K562 (cell line): ENCODE measurements at regions not wholly inside any gene's neighbourhood (a gene's known extent, or its start where the extent isn't known, plus 50 kb on each side); places are given as distances from the start of the nearest gene placed in this dataset.

ENCODE experiments used
- ATAC-seq: fragments of 200-7000 bp; cut with Tn5 transposase; 3 replicates; pipeline ENCODE4 v1.9.1; 2020; ENCODE audit warnings: moderate library complexity
- BruUV-seq: library from RNA; stranded (reverse); fragments of 400-500 nt; replicated peaks from 2 replicates; lab custom pipeline; 2021; lab: Mats Ljungman, UMichigan
- CTCF ChIA-PET: fragments of 300-600 bp; formaldehyde crosslinking; extraction: SDS; loops from one replicate; lab custom pipeline; 2021; ENCODE audit warnings: low intra/inter-chr PET ratio; lab: Yijun Ruan, JAX
- POLR2A ChIA-PET: fragments of 300-600, 350-650 bp; sonication (Branson Sonifier 250); formaldehyde crosslinking; extraction: SDS; loops from one replicate; lab custom pipeline; 2021; ENCODE audit warnings: antibody characterized with exemption, inconsistent platforms; lab: Yijun Ruan, JAX
- DNase-seq, 4 experiments: peaks; one replicate each; pipeline versions ENCODE4 v3.0.0 to v3.0.0-alpha.2; 2011 to 2018; ENCODE audit warnings: low spot score in 3 of 4, mixed read lengths in 3 of 4; ENCODE audit errors: extremely low read depth in 1 of 4
- FAIRE-seq: peaks from 2 replicates; lab custom pipeline; 2011; peaks lifted over from hg19 to GRCh38; lab: Jason Lieb, UNC
- H2AFZ ChIP-seq: 2 replicates; pipeline ENCODE4 v1.6.0; 2011; ENCODE audit warnings: low read depth, low read length, control low read depth, inconsistent platforms
- H3K27ac ChIP-seq: fragments of 200-600 bp; 3 replicates; pipeline ENCODE4 v1.8.0; 2011; ENCODE audit warnings: low read depth, mild to moderate bottlenecking, control low read depth, inconsistent platforms, low read length, moderate library complexity, mixed read lengths; ENCODE audit errors: extremely low read depth
- H3K27me3 ChIP-seq, 2 experiments: fragments of 300-600 bp in 1 of 2; 2 replicates in 1 of 2; 3 replicates in 1 of 2; pipeline versions ENCODE4 v1.6.0 to v1.8.0; 2011; ENCODE audit warnings: inconsistent platforms in 2 of 2, low read length in 2 of 2, mild to moderate bottlenecking in 1 of 2, mixed read lengths in 1 of 2, moderate library complexity in 1 of 2; ENCODE audit not compliant: control insufficient read depth in 2 of 2, insufficient read depth in 2 of 2
- H3K36me3 ChIP-seq: fragments of 300-600 bp; 3 replicates; pipeline ENCODE4 v1.8.0; 2011; ENCODE audit warnings: mild to moderate bottlenecking, low read length, inconsistent platforms; ENCODE audit not compliant: control insufficient read depth, insufficient read depth
- H3K4me1 ChIP-seq, 2 experiments: fragments of 200-600 bp in 1 of 2; replicated peaks in 1 of 2; 2 replicates in 1 of 2; 3 replicates in 1 of 2; pipeline versions ENCODE4 v1.5.1 to v1.8.0; 2011; ENCODE audit warnings: inconsistent platforms in 2 of 2, low read length in 2 of 2, mild to moderate bottlenecking in 1 of 2, mixed read lengths in 1 of 2, moderate library complexity in 1 of 2; ENCODE audit not compliant: control insufficient read depth in 2 of 2, insufficient read depth in 2 of 2
- H3K4me2 ChIP-seq: 2 replicates; pipeline ENCODE4 v1.6.1; 2011; ENCODE audit warnings: low read length, control low read depth, inconsistent platforms, mixed read lengths; ENCODE audit not compliant: insufficient read depth
- H3K4me3 ChIP-seq: fragments of 200-600 bp; sonication (generic), shearing (Covaris generic); 2 replicates; pipeline ENCODE4 v1.5.1; 2016; ENCODE audit warnings: control low read depth, inconsistent platforms
- H3K79me2 ChIP-seq: fragments of 200-600 bp; 3 replicates; pipeline ENCODE4 v1.8.0; 2011; ENCODE audit warnings: low read length, inconsistent platforms; ENCODE audit not compliant: control insufficient read depth, insufficient read depth
- H3K9ac ChIP-seq, 2 experiments: 2 replicates each; pipeline versions ENCODE4 v1.6.0 to v1.6.1; 2011; ENCODE audit warnings: low read depth in 2 of 2, low read length in 2 of 2, control low read depth in 1 of 2, inconsistent platforms in 1 of 2, mild to moderate bottlenecking in 1 of 2, mixed read lengths in 1 of 2; ENCODE audit not compliant: insufficient read depth in 1 of 2
- H3K9me1 ChIP-seq: one replicate; pipeline ENCODE4 v1.6.0; 2011; ENCODE audit warnings: inconsistent platforms, mild to moderate bottlenecking, low read length, moderate library complexity; ENCODE audit not compliant: control insufficient read depth, insufficient read depth
- H3K9me3 ChIP-seq: replicated peaks from 2 replicates; pipeline ENCODE4 v1.5.1; 2011; ENCODE audit warnings: low read depth, low read length, inconsistent platforms; ENCODE audit not compliant: control insufficient read depth, insufficient read depth
- H4K20me1 ChIP-seq: replicated peaks from 2 replicates; pipeline ENCODE4 v1.6.1; 2011; ENCODE audit warnings: low read length, inconsistent platforms, mixed read lengths; ENCODE audit not compliant: control insufficient read depth, insufficient read depth
- ATF1 ChIP-seq, 2 experiments: fragments of 450-650 bp in 1 of 2; IDR thresholded peaks; 2 replicates each; pipeline ENCODE4 v1.6.1; 2016; ENCODE audit warnings: missing compliant biosample characterization in 1 of 2, missing genetic modification characterization in 1 of 2
- C11orf30 ChIP-seq: fragments of 450-650 bp; IDR thresholded peaks from 2 replicates; pipeline ENCODE4 v1.6.1; 2016; ENCODE audit warnings: low read depth, mild to moderate bottlenecking
- CCNT2 ChIP-seq: IDR thresholded peaks from 2 replicates; pipeline ENCODE4 v1.6.1; 2011; ENCODE audit warnings: borderline replicate concordance, low read depth, mild to moderate bottlenecking, moderate library complexity, mixed read lengths, low read length; ENCODE audit not compliant: insufficient read length; ENCODE audit errors: extremely low read depth
- CREM ChIP-seq: IDR thresholded peaks from 2 replicates; pipeline ENCODE4 v1.6.1; 2014; ENCODE audit warnings: antibody characterized with exemption, low read depth
- GABPA ChIP-seq: fragments of 200-800 bp; sonication (Bioruptor generic); conservative IDR thresholded peaks from 2 replicates; pipeline ENCODE4 v1.6.1; 2016; ENCODE audit warnings: low read depth, missing genetic modification characterization, missing compliant biosample characterization
- ID3 ChIP-seq, 2 experiments: fragments of 250-450 bp in 1 of 2; fragments of 450-650 bp in 1 of 2; sonication (Bioruptor Pico) in 1 of 2; IDR thresholded peaks; 2 replicates each; pipeline versions ENCODE4 v1.6.1 to v1.8.0; 2016 to 2021; ENCODE audit warnings: mild to moderate bottlenecking in 2 of 2, moderate library complexity in 2 of 2, missing compliant biosample characterization in 1 of 2, missing genetic modification characterization in 1 of 2
- MAFG ChIP-seq: fragments of 450-650 bp; conservative IDR thresholded peaks from 2 replicates; pipeline ENCODE4 v1.6.1; 2016; ENCODE audit warnings: missing genetic modification characterization, missing compliant biosample characterization
- MAFK ChIP-seq: IDR thresholded peaks from 2 replicates; pipeline ENCODE4 v1.6.1; 2011; ENCODE audit warnings: low read length, improper control_type of control experiment
- PHB2 ChIP-seq: fragments of 450-650 bp; IDR thresholded peaks from 2 replicates; pipeline ENCODE4 v1.6.1; 2017; ENCODE audit warnings: low read depth
- PKNOX1 ChIP-seq: fragments of 450-650 bp; IDR thresholded peaks from 2 replicates; pipeline ENCODE4 v1.6.1; 2016
- RFX5 ChIP-seq: IDR thresholded peaks from 2 replicates; pipeline ENCODE4 v1.6.1; 2011; ENCODE audit warnings: low read depth, mild to moderate bottlenecking, improper control_type of control experiment, low read length
- SOX6 ChIP-seq: fragments of 450-650 bp; IDR thresholded peaks from 2 replicates; pipeline ENCODE4 v1.6.1; 2014; ENCODE audit warnings: mild to moderate bottlenecking
- SP1 ChIP-seq: sonication (generic); formaldehyde crosslinking; IDR thresholded peaks from 2 replicates; pipeline ENCODE4 v1.8.1; 2022; ENCODE audit warnings: mild to moderate bottlenecking, missing genetic modification reagents
- ZNF316 ChIP-seq: fragments of 450-650 bp; IDR thresholded peaks from 2 replicates; pipeline ENCODE4 v1.6.1; 2016
- WGBS: fragments of 100-300 bp; shearing (Covaris generic); methylation state at CpG from one replicate; pipeline ENCODE4 v1.1.6; 2016; ENCODE audit warnings: low coverage, mixed read lengths; ENCODE audit not compliant: insufficient coverage; ENCODE audit errors: missing lambda C conversion rate; 5-methylcytosine and 5-hydroxymethylcytosine counted together
- in situ Hi-C: fragments of 300-500 bp; cut with MboI; formaldehyde crosslinking; loops from 4 replicates; pipeline ENCODE4 v1.15.0; 2018; ENCODE audit warnings: inconsistent platforms, mixed read lengths
- intact Hi-C: fragments of 100-400 bp; cut with micrococcal nuclease; formaldehyde crosslinking; loops from 2 replicates; pipeline ENCODE4 v1.14.2; 2022

DNA sequence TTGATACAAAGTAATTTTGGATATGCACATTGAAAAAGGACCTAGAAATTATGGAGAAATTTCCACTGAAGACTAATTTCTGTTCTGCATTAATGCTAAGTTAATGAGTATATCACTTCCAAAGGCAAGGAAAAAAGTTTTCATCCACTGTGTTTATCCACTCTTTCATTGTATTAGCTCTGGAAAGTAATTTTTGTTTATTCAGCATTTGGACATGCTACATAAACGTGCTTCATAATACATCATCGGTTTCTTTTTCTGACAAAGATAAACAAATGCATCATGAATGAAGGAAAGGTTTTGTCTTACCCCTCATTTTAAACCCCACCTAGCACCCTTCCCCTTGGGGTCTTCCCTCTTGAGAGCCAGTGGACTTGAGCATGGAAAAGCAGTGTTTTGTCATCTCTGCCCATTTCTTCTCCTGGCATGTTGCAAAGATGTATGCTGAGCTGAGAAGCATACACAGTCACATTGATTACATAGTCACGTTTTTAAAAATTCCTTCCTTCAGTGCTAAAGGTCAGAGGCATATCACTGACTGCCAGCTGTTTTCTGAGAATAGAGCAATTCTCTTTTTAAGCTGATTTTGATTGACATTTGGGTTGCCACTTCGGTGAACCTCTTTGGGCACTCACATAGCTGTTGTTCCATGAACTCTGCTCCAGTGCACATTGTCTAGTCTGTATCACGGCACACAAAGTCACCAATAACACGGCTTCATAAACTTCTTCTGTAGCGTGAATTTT, 65.9 kb upstream of the C7orf33 start:
- Histone ChIP-seq H3K9me1 (no peaks in the 10 kb centered on the region), H4K20me1 (no peaks in the 10 kb centered on the region), H3K4me3 (no peak overlapping the region), H3K36me3 (no peaks in the 10 kb centered on the region), H3K27me3 (peaks cover 25% of the 10 kb centered on the region in 2 experiments; a peak in 4 of 5 replicates), H3K4me1 (peaks cover 2 to 4% of the 10 kb centered on the region in 2 experiments; a peak in 2 of 5 replicates), H3K9me3 (no peaks in the 10 kb centered on the region), H3K79me2 (no peaks in the 10 kb centered on the region), H3K4me2 (no peak overlapping the region), H2AFZ (no peak overlapping the region), H3K9ac (no peak overlapping the region), H3K27ac (no peak overlapping the region)
- WGBS, result under 1% methylated on average over 7 of the region's 7 CpGs
- in situ Hi-C loops, result no loop called here
- POLR2A ChIA-PET, result interaction anchor here (1.3 kb wide), 1 partner anchor 183 kb away, joined by 3 read pairs; no protein-coding TSS in a partner anchor
- ATAC-seq, result no peak
- CTCF ChIA-PET, result no interaction called here
- intact Hi-C loops, result no loop called here
- TF ChIP-seq PKNOX1 (peak; percentile 41; the same call in 1 of the 2 replicates), ID3 (CRISPR knock-in tag; IDR thresholded peaks at IDR 0.05) (no peak), ID3 (tag; IDR thresholded peaks at IDR 0.05) (peak; percentile 92), SOX6 (no peak), MAFG (tag) (peak; percentile 54; the same call in 1 of the 2 replicates), ZNF316 (peak; percentile 83), MAFK (peak; percentile 11; the same call in 1 of the 2 replicates), GABPA (tag) (no peak), C11orf30 (peak; percentile 75), RFX5 (no peak), SP1 (CRISPR knock-in tag) (no peak), CREM (no peak), PHB2 (no peak), ATF1 (CRISPR knock-in tag; IDR thresholded peaks at IDR 0.05) (no peak), ATF1 (tag; IDR thresholded peaks at IDR 0.05) (no peak), CCNT2 (no peak)
- no peak for DNase-seq
- no peak for FAIRE-seq
- BruUV-seq, result no TSS peak
